IPS-15b (cell line): ENCODE measurements at regions not wholly inside any gene's neighbourhood (a gene's known extent, or its start where the extent isn't known, plus 50 kb on each side); places are given as distances from the start of the nearest gene placed in this dataset.

ENCODE experiments used
- H3K27me3 ChIP-seq: one replicate; pipeline ENCODE4 v1.6.1; 2013; ENCODE audit warnings: low read length; ENCODE audit not compliant: control insufficient read depth, insufficient read depth
- H3K36me3 ChIP-seq: one replicate; pipeline ENCODE4 v1.6.1; 2013; ENCODE audit warnings: low read length; ENCODE audit not compliant: control insufficient read depth, insufficient read depth
- H3K4me1 ChIP-seq: one replicate; pipeline ENCODE4 v1.6.1; 2013; ENCODE audit warnings: mild to moderate bottlenecking, low read length; ENCODE audit not compliant: control insufficient read depth, insufficient read depth
- H3K4me3 ChIP-seq: one replicate; pipeline ENCODE4 v1.5.1; 2013; ENCODE audit warnings: low read depth, low read length
- H3K9ac ChIP-seq: one replicate; pipeline ENCODE4 v1.6.1; 2013; ENCODE audit warnings: low read depth, mild to moderate bottlenecking, low read length
- H3K9me3 ChIP-seq: one replicate; pipeline ENCODE4 v1.6.1; 2013; ENCODE audit warnings: mild to moderate bottlenecking, low read length; ENCODE audit not compliant: control insufficient read depth, insufficient read depth

- Histone ChIP-seq H3K9me3 (no peaks in the 10 kb centered on the region), H3K4me3 (no peak overlapping the region), H3K36me3 (no peaks in the 10 kb centered on the region), H3K4me1 (peaks cover 5% of the 10 kb centered on the region), H3K27me3 (no peaks in the 10 kb centered on the region), H3K9ac (no peak overlapping the region)
Observed at GRCh38 chr12:108399514-108399913, 60.4 kb upstream of the CMKLR1 start.

- H3K4me1 ChIP-seq: peaks cover 2% of the 10 kb centered on the region
- H3K9me3 ChIP-seq: no peaks in the 10 kb centered on the region
- H3K27me3 ChIP-seq: no peaks in the 10 kb centered on the region
- H3K9ac ChIP-seq: no peak overlapping the region
- no peak overlapping the region for H3K4me3 ChIP-seq
- H3K36me3 ChIP-seq: no peaks in the 10 kb centered on the region
Observed at GRCh38 chr12:108394196-108394595, 55.1 kb upstream of the CMKLR1 start.

- Histone ChIP-seq H3K9me3 (no peaks in the 10 kb centered on the region), H3K36me3 (no peaks in the 10 kb centered on the region), H3K9ac (no peak overlapping the region), H3K4me1 (peaks cover 2% of the 10 kb centered on the region), H3K27me3 (no peaks in the 10 kb centered on the region), H3K4me3 (no peak overlapping the region)
Observed at GRCh38 chr12:108392284-108392683, 53.2 kb upstream of the CMKLR1 start.

DNA sequence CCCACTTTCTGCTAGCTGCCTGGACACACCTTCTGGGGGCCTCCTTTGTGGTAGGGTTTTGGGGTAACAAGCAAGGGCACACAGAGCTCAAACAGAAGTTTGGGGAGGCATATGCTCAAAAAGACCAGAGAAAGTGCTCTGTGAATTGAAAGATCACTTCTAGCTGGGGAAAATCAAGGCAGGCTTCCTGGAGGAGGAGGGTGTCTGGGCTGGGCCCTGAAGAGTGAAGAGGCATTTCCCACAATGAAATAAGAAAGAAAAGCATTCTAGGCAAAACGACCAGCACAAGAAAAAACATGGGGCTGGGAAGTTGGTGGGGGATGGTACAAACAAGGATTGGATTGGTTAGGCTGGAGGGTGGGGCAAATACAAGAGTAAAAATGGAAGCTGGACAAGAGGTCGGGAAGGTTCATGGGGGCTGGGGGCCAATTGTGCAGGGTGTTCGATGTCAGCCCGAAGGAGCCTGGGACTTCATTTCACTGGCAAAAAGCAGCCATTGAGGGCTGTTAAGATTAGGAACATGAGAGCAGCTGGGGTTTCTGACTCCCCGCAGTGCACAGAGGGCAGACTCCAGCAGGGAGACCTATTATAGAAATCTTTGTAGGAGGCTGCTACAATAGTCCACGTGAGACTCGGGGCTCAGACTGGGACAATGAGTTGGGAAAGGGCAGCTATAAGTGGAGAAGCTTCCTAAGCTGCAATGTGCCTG lies 51.5 kb upstream of the CMKLR1 start:
- no peaks in the 10 kb centered on the region for H3K36me3 ChIP-seq
- no peaks in the 10 kb centered on the region for H3K27me3 ChIP-seq
- H3K9me3 ChIP-seq: no peaks in the 10 kb centered on the region
- no peak overlapping the region for H3K9ac ChIP-seq
- H3K4me1 ChIP-seq: peaks cover 2% of the 10 kb centered on the region
- H3K4me3 ChIP-seq: no peak overlapping the region

DNA sequence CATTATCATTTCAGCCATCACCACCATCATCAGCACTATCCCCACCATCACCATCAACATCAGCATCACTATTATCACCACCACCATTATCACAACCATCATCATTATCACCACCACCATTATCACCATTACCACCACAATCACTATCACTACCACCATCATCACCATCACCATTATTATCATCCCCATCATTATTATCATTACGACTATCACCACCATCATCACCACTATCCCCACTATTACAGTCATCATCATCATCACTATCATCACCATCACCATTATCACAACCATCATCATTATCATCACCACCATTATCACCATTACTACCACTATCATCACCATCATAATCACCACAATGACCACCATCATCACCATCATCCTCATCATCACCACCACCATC lies 50.4 kb upstream of the CMKLR1 start:
- Histone ChIP-seq H3K9ac (no peak overlapping the region), H3K9me3 (no peaks in the 10 kb centered on the region), H3K36me3 (no peaks in the 10 kb centered on the region), H3K4me1 (peaks cover 2% of the 10 kb centered on the region), H3K4me3 (no peak overlapping the region), H3K27me3 (no peaks in the 10 kb centered on the region)
